Trophoblast cell (in vitro differentiated cells and primary cell): ENCODE measurements at regions not wholly inside any gene's neighbourhood (a gene's known extent, or its start where the extent isn't known, plus 50 kb on each side); places are given as distances from the start of the nearest gene placed in this dataset.

Source experiments
- DNase-seq, 2 donors: peaks; one replicate each; pipeline ENCODE4 v3.0.0-alpha.2; 2016
- H2AFZ ChIP-seq: 2 replicates; pipeline ENCODE4 v1.6.1; 2013; ENCODE audit warnings: low read length, moderate library complexity, mild to moderate bottlenecking; ENCODE audit not compliant: insufficient read depth, poor library complexity
- H2AK5ac ChIP-seq: 2 replicates; pipeline ENCODE4 v1.6.1; 2013; ENCODE audit warnings: mild to moderate bottlenecking, low read length
- H2BK120ac ChIP-seq: 2 replicates; pipeline ENCODE4 v1.6.1; 2013; ENCODE audit warnings: low read length, mild to moderate bottlenecking, moderate library complexity; ENCODE audit not compliant: insufficient read depth, poor library complexity
- H2BK12ac ChIP-seq: 2 replicates; pipeline ENCODE4 v1.6.1; 2013; ENCODE audit warnings: mild to moderate bottlenecking, low read length, moderate library complexity
- H2BK5ac ChIP-seq: 2 replicates; pipeline ENCODE4 v1.6.1; 2013; ENCODE audit warnings: low read length, low read depth, moderate library complexity, mild to moderate bottlenecking; ENCODE audit not compliant: poor library complexity
- H3K14ac ChIP-seq: 2 replicates; pipeline ENCODE4 v1.6.1; 2013; ENCODE audit warnings: mild to moderate bottlenecking, low read length
- H3K18ac ChIP-seq: 2 replicates; pipeline ENCODE4 v1.6.1; 2013; ENCODE audit warnings: mild to moderate bottlenecking, low read length
- H3K23ac ChIP-seq: 2 replicates; pipeline ENCODE4 v1.6.1; 2013; ENCODE audit warnings: low read length
- H3K27ac ChIP-seq: 2 replicates; pipeline ENCODE4 v1.5.1; 2013; ENCODE audit warnings: low read depth, mild to moderate bottlenecking, inconsistent platforms, low read length, moderate library complexity
- H3K27me3 ChIP-seq: 2 replicates; pipeline ENCODE4 v1.6.1; 2013; ENCODE audit warnings: inconsistent platforms, mild to moderate bottlenecking, low read length, moderate library complexity; ENCODE audit not compliant: insufficient read depth
- H3K36me3 ChIP-seq, 2 experiments: 1 replicate in 1 of 2; 2 replicates in 1 of 2; pipeline ENCODE4 v1.6.1; 2013; ENCODE audit warnings: low read length in 2 of 2, mild to moderate bottlenecking in 2 of 2, moderate library complexity in 1 of 2; ENCODE audit not compliant: insufficient read depth in 2 of 2, control insufficient read depth in 1 of 2
- H3K4ac ChIP-seq: 2 replicates; pipeline ENCODE4 v1.6.1; 2013; ENCODE audit warnings: low read depth, mild to moderate bottlenecking, low read length, moderate library complexity
- H3K4me1 ChIP-seq, 2 experiments: 1 replicate in 1 of 2; 2 replicates in 1 of 2; pipeline ENCODE4 v1.6.1; 2013; ENCODE audit warnings: low read length in 2 of 2, mild to moderate bottlenecking in 2 of 2, moderate library complexity in 1 of 2; ENCODE audit not compliant: insufficient read depth in 2 of 2, control insufficient read depth in 1 of 2
- H3K4me2 ChIP-seq: 2 replicates; pipeline ENCODE4 v1.6.1; 2013; ENCODE audit warnings: inconsistent platforms, mild to moderate bottlenecking, low read length, moderate library complexity
- H3K4me3 ChIP-seq: 2 replicates; pipeline ENCODE4 v1.5.1; 2013; ENCODE audit warnings: mild to moderate bottlenecking, low read depth, low read length, inconsistent platforms
- H3K79me1 ChIP-seq: one replicate; pipeline ENCODE4 v1.6.1; 2013; ENCODE audit warnings: low read length
- H3K79me2 ChIP-seq: 2 replicates; pipeline ENCODE4 v1.6.1; 2013; ENCODE audit warnings: low read length, mild to moderate bottlenecking; ENCODE audit not compliant: control insufficient read depth, insufficient read depth, poor library complexity
- H3K9ac ChIP-seq: 2 replicates; pipeline ENCODE4 v1.6.1; 2013; ENCODE audit warnings: mild to moderate bottlenecking, low read length
- H3K9me3 ChIP-seq: 2 replicates; pipeline ENCODE4 v1.6.1; 2013; ENCODE audit warnings: low read depth, mild to moderate bottlenecking, control low read depth, inconsistent platforms, low read length; ENCODE audit not compliant: insufficient read depth
- H4K12ac ChIP-seq: 2 replicates; pipeline ENCODE4 v1.6.1; 2013; ENCODE audit warnings: low read depth, mild to moderate bottlenecking, low read length, moderate library complexity
- H4K8ac ChIP-seq: 2 replicates; pipeline ENCODE4 v1.6.1; 2013; ENCODE audit warnings: low read depth, mild to moderate bottlenecking, low read length, moderate library complexity
- H4K91ac ChIP-seq: one replicate; pipeline ENCODE4 v1.6.1; 2013; ENCODE audit warnings: low read depth, mild to moderate bottlenecking, low read length, moderate library complexity
- WGBS: extraction: QIAGEN DNeasy Blood & Tissue Kit; methylation state at CpG from one replicate; pipeline ENCODE4 v1.1.7; 2013; ENCODE audit warnings: missing lambda C conversion rate; ENCODE audit not compliant: insufficient read length, insufficient coverage; ENCODE audit errors: extremely low coverage; 5-methylcytosine and 5-hydroxymethylcytosine counted together

DNA sequence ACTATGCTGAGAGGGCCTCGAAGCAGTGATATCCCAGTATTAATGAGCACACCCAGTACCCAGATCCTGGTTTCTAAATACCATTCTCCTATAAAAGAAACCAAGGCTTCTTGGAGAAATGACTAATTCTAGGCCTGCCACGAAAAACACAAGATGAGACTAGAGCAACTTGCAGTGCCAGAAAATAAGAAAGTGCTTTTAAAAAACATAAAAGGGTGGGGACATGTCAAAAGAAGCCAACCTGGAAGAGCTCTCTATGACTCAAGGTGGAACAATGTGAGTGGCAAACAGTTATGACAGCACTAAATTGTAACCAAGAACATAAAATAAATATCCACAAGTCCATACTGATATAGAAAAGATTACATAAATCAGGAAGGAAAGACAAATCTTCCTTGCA, 153.2 kb upstream of the KCNJ18 start:
- no CpG with 5 or more reads among the region's 2 CpGs for WGBS
- Histone ChIP-seq H4K12ac (no peak overlapping the region), H4K8ac (no peak overlapping the region), H3K79me2 (no peaks in the 10 kb centered on the region), H3K4me3 (no peak overlapping the region), H3K27ac (no peak overlapping the region), H3K23ac (no peak overlapping the region), H2AFZ (no peak overlapping the region), H4K91ac (no peak overlapping the region), H2BK120ac (no peak overlapping the region), H3K36me3 (no peaks in the 10 kb centered on the region), H3K27me3 (no peaks in the 10 kb centered on the region), H2AK5ac (no peak overlapping the region), H2BK12ac (no peak overlapping the region), H3K79me1 (no peaks in the 10 kb centered on the region), H3K4me1 (peaks cover 0 to 3% of the 10 kb centered on the region in 2 experiments), H3K9ac (no peak overlapping the region), H3K4me2 (no peak overlapping the region), H2BK5ac (no peak overlapping the region), H3K9me3 (peaks cover 2% of the 10 kb centered on the region), H3K4ac (no peak overlapping the region), H3K18ac (no peak overlapping the region), H3K14ac (no peak overlapping the region)
- DNase-seq, result no peak

- WGBS, result no CpG with 5 or more reads among the region's 5 CpGs
- H3K27ac ChIP-seq, result no peak overlapping the region
These were observed 151.8 kb upstream of the KCNJ18 start for GRCh38 chr17:21540502-21540901.

DNA sequence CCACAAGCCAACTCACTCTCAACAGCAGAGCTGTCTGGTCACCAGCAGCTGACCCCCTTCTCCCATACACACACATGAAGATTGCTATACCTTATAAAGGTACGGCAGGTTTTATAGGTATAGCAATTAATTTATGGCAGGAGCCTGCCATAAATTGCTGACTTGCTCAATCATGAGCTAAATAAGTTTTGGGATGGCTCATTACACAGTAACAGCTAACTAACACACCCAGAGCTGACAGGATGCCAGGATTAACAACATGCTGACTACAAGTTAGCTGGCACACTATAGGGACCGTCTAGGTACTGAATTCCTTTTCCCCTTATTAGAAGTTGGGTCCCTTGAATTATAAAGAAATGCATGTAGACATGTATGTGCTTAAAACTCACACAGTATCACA, 150.3 kb upstream of the KCNJ18 start:
- Histone ChIP-seq H3K14ac (no peak overlapping the region), H3K36me3 (no peaks in the 10 kb centered on the region), H2AK5ac (no peak overlapping the region), H3K79me2 (no peaks in the 10 kb centered on the region), H2BK12ac (no peak overlapping the region), H2BK120ac (no peak overlapping the region), H4K12ac (no peak overlapping the region), H3K9me3 (no peaks in the 10 kb centered on the region), H3K4ac (no peak overlapping the region), H2BK5ac (no peak overlapping the region), H3K23ac (no peak overlapping the region), H3K4me3 (no peak overlapping the region), H3K27ac (no peak overlapping the region), H4K8ac (no peak overlapping the region), H2AFZ (no peak overlapping the region), H4K91ac (no peak overlapping the region), H3K4me2 (no peak overlapping the region), H3K18ac (no peak overlapping the region), H3K9ac (no peak overlapping the region), H3K79me1 (no peaks in the 10 kb centered on the region), H3K27me3 (no peaks in the 10 kb centered on the region), H3K4me1 (peaks cover 0 to 3% of the 10 kb centered on the region in 2 experiments)
- DNase-seq, result no peak
- no CpG with 5 or more reads among the region's 2 CpGs for WGBS

More at GRCh38 chr17:21540502-21540901, 151.8 kb upstream of the KCNJ18 start:
- Histone ChIP-seq H3K23ac (no peak overlapping the region), H3K79me1 (no peaks in the 10 kb centered on the region), H4K12ac (no peak overlapping the region), H3K4me2 (no peak overlapping the region), H2AFZ (no peak overlapping the region), H3K27me3 (no peaks in the 10 kb centered on the region), H4K91ac (no peak overlapping the region), H3K4ac (no peak overlapping the region), H3K14ac (no peak overlapping the region), H3K4me1 (peaks cover 0 to 3% of the 10 kb centered on the region in 2 experiments), H3K9ac (no peak overlapping the region), H3K36me3 (no peaks in the 10 kb centered on the region), H2BK120ac (no peak overlapping the region), H3K79me2 (no peaks in the 10 kb centered on the region), H4K8ac (no peak overlapping the region), H2AK5ac (no peak overlapping the region), H3K9me3 (no peaks in the 10 kb centered on the region), H3K18ac (no peak overlapping the region), H3K4me3 (no peak overlapping the region), H2BK5ac (no peak overlapping the region), H2BK12ac (no peak overlapping the region)
- DNase-seq, result no peak

GRCh38 chr17:21542991-21543390, 149.3 kb upstream of the KCNJ18 start:
- Histone ChIP-seq H3K79me1 (no peaks in the 10 kb centered on the region), H3K4me1 (peaks cover 0 to 3% of the 10 kb centered on the region in 2 experiments), H3K27ac (no peak overlapping the region), H4K8ac (no peak overlapping the region), H3K36me3 (no peaks in the 10 kb centered on the region), H2BK12ac (no peak overlapping the region), H3K9me3 (no peaks in the 10 kb centered on the region), H4K12ac (no peak overlapping the region), H3K4me2 (no peak overlapping the region), H2BK120ac (no peak overlapping the region), H3K79me2 (no peaks in the 10 kb centered on the region), H4K91ac (no peak overlapping the region), H3K4ac (no peak overlapping the region), H3K27me3 (no peaks in the 10 kb centered on the region), H2AK5ac (no peak overlapping the region), H2AFZ (no peak overlapping the region), H3K9ac (no peak overlapping the region), H3K18ac (no peak overlapping the region), H2BK5ac (no peak overlapping the region), H3K23ac (no peak overlapping the region), H3K14ac (no peak overlapping the region), H3K4me3 (no peak overlapping the region)
- no CpG with 5 or more reads among the region's 4 CpGs for WGBS
- no peak for DNase-seq
